OCI-LY1 (cell line): ENCODE measurements at regions not wholly inside any gene's neighbourhood (a gene's known extent, or its start where the extent isn't known, plus 50 kb on each side); places are given as distances from the start of the nearest gene placed in this dataset.

Experiments
- H2AFZ ChIP-seq: fragments of 200-600 bp; sonication (generic), shearing (Covaris generic); 2 replicates; pipeline ENCODE4 v1.6.0; 2014; ENCODE audit warnings: antibody characterized with exemption, mild to moderate bottlenecking, low read length
- H3F3A ChIP-seq: fragments of 200-600 bp; sonication (generic), shearing (Covaris generic); 2 replicates; pipeline ENCODE4 v1.6.0; 2014; ENCODE audit warnings: mild to moderate bottlenecking, antibody characterized with exemption, low read length, moderate library complexity; ENCODE audit not compliant: insufficient read depth
- H3K27ac ChIP-seq: fragments of 200-600 bp; sonication (generic); 2 replicates; pipeline ENCODE4 v1.5.1; 2014; ENCODE audit warnings: low read length, mixed run types, mild to moderate bottlenecking, low read depth; ENCODE audit not compliant: poor library complexity, severe bottlenecking
- H3K27me3 ChIP-seq: fragments of 200-600 bp; sonication (generic); 2 replicates; pipeline ENCODE4 v1.6.0; 2014; ENCODE audit warnings: antibody characterized with exemption, mild to moderate bottlenecking, low read length, moderate library complexity; ENCODE audit not compliant: insufficient read depth
- H3K36me3 ChIP-seq: fragments of 200-600 bp; sonication (generic); 2 replicates; pipeline ENCODE4 v1.6.1; 2014; ENCODE audit warnings: mild to moderate bottlenecking, antibody characterized with exemption, low read length, moderate library complexity, mixed read lengths; ENCODE audit not compliant: insufficient read depth
- H3K4me1 ChIP-seq: fragments of 200-600 bp; sonication (generic); 2 replicates; pipeline ENCODE4 v1.5.1; 2014; ENCODE audit warnings: mild to moderate bottlenecking, low read length, moderate library complexity; ENCODE audit not compliant: insufficient read depth, severe bottlenecking
- H3K4me2 ChIP-seq: fragments of 200-600 bp; sonication (generic), shearing (Covaris generic); 2 replicates; pipeline ENCODE4 v1.6.1; 2014; ENCODE audit warnings: low read length
- H3K4me3 ChIP-seq: fragments of 200-600 bp; sonication (generic); 2 replicates; pipeline ENCODE4 v1.5.1; 2014; ENCODE audit warnings: low read length, low read depth, mild to moderate bottlenecking, mixed read lengths; ENCODE audit not compliant: poor library complexity, severe bottlenecking
- H3K79me2 ChIP-seq: fragments of 200-600 bp; shearing (Covaris generic); 2 replicates; pipeline ENCODE4 v1.6.1; 2016; ENCODE audit warnings: mixed run types, low read length, mixed read lengths; ENCODE audit not compliant: insufficient read depth
- H3K9ac ChIP-seq: fragments of 200-600 bp; sonication (generic), shearing (Covaris generic); 2 replicates; pipeline ENCODE4 v1.6.1; 2014; ENCODE audit warnings: mild to moderate bottlenecking, low read length, mixed read lengths
- H3K9me2 ChIP-seq: fragments of 200-600 bp; sonication (generic), shearing (Covaris generic); 2 replicates; pipeline ENCODE4 v1.6.1; 2014; ENCODE audit warnings: low read depth, mild to moderate bottlenecking, low read length, mixed read lengths
- H3K9me3 ChIP-seq: fragments of 200-600 bp; shearing (Covaris generic); 2 replicates; pipeline ENCODE4 v1.6.1; 2014; ENCODE audit warnings: low read length, mixed read lengths
- H4K20me1 ChIP-seq: fragments of 200-600 bp; sonication (generic), shearing (Covaris generic); 2 replicates; pipeline ENCODE4 v1.6.0; 2016; ENCODE audit warnings: mild to moderate bottlenecking, low read length; ENCODE audit not compliant: insufficient read depth
- CTCF ChIP-seq: fragments of 200-600 bp; sonication (generic), shearing (Covaris generic); IDR thresholded peaks from 2 replicates; pipeline ENCODE4 v1.5.1; 2017; ENCODE audit warnings: mild to moderate bottlenecking, antibody characterized with exemption, low read length, moderate library complexity, mixed read lengths
- EZH2 ChIP-seq: fragments of 200-600 bp; sonication (generic), shearing (Covaris generic); IDR thresholded peaks from 2 replicates; pipeline ENCODE4 v1.8.0; 2017; ENCODE audit warnings: borderline replicate concordance, mixed run types, mild to moderate bottlenecking, antibody characterized with exemption, low read length, moderate library complexity, mixed read lengths

DNA sequence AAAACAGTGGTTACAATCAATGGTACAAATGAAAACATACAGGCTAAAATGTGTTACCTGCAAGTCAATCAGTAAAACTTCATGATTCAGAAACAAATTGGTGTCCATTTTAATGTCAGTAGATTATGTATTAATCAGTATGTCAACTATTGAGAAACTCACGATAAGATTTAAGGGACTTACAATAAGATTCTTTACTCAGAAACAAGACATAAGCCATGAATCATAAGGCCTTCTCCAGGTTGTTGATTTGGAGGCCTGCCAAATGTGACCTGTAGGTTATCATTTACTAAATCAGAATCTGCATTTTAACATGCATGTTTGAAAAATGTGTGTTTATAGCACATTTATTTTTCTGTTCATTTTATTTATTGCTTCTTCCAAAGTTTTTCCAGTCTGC lies 623.1 kb downstream of the CCDC85A start:
- Histone ChIP-seq H3K36me3 (no peaks in the 10 kb centered on the region), H3F3A (no peaks in the 10 kb centered on the region), H2AFZ (no peak overlapping the region), H3K4me1 (no peaks in the 10 kb centered on the region), H3K4me3 (no peak overlapping the region), H4K20me1 (no peaks in the 10 kb centered on the region), H3K9me3 (no peaks in the 10 kb centered on the region), H3K79me2 (no peaks in the 10 kb centered on the region), H3K9ac (no peak overlapping the region), H3K27ac (no peak overlapping the region), H3K27me3 (no peaks in the 10 kb centered on the region), H3K9me2 (no peaks in the 10 kb centered on the region), H3K4me2 (no peak overlapping the region)
- TF ChIP-seq CTCF, result no peak
- no peak for TF ChIP-seq EZH2

GRCh38 chr2:56807861-56808260 lies 624.1 kb downstream of the CCDC85A start:
- no peaks in the 10 kb centered on the region for H3K79me2 ChIP-seq
- TF ChIP-seq CTCF (no peak), EZH2 (no peak)
- no peak overlapping the region for H3K4me2 ChIP-seq
- no peak overlapping the region for H3K9ac ChIP-seq
- H4K20me1 ChIP-seq, result no peaks in the 10 kb centered on the region
- no peak overlapping the region for H3K27ac ChIP-seq
- H3K27me3 ChIP-seq, result no peaks in the 10 kb centered on the region
- H3K36me3 ChIP-seq, result no peaks in the 10 kb centered on the region
- no peaks in the 10 kb centered on the region for H3K4me1 ChIP-seq
- no peak overlapping the region for H2AFZ ChIP-seq
- no peak overlapping the region for H3K4me3 ChIP-seq
- H3K9me3 ChIP-seq, result no peaks in the 10 kb centered on the region
- no peaks in the 10 kb centered on the region for H3K9me2 ChIP-seq
- H3F3A ChIP-seq, result no peaks in the 10 kb centered on the region

GRCh38 chr2:56811401-56811800 lies 627.6 kb downstream of the CCDC85A start:
- Histone ChIP-seq H3F3A (no peaks in the 10 kb centered on the region), H4K20me1 (no peaks in the 10 kb centered on the region), H3K9me2 (no peaks in the 10 kb centered on the region), H3K27me3 (no peaks in the 10 kb centered on the region), H3K4me3 (no peak overlapping the region), H3K9me3 (no peaks in the 10 kb centered on the region), H3K79me2 (no peaks in the 10 kb centered on the region), H3K27ac (no peak overlapping the region), H3K4me2 (no peak overlapping the region), H2AFZ (no peak overlapping the region), H3K4me1 (no peaks in the 10 kb centered on the region), H3K36me3 (no peaks in the 10 kb centered on the region), H3K9ac (no peak overlapping the region)
- TF ChIP-seq EZH2, result no peak
- TF ChIP-seq CTCF, result no peak
